ENCODE measurements at regions not wholly inside any gene's neighbourhood (a gene's known extent, or its start where the extent isn't known, plus 50 kb on each side); places are given as distances from the start of the nearest gene placed in this dataset.

- no peak for FAIRE-seq
- DNase-seq (ENCODE audit: low spot score in 2 of 2): no peak
Measured at GRCh38 chr20:30985386-30985785, 272.1 kb upstream of the DEFB115 start.

Small RNA genes lying in the stretch of these regions (small RNA-seq; reads per million reads assigned to genes)
- 0.48 reads per million, percentile 37 among the genes with 10 or more reads in this experiment for gene RNA5SP528

Data from frontal cortex (tissue), 4 donors.